GM10248 (cell line): ENCODE measurements at regions not wholly inside any gene's neighbourhood (a gene's known extent, or its start where the extent isn't known, plus 50 kb on each side); places are given as distances from the start of the nearest gene placed in this dataset.

Experiments
- CTCF ChIA-PET: fragments of 300-600 bp; sonication (Branson Sonifier 250); formaldehyde crosslinking; extraction: SDS; loops from one replicate; lab custom pipeline; 2021; ENCODE audit warnings: antibody characterized with exemption; lab: Yijun Ruan, JAX
- POLR2A ChIA-PET: fragments of 350-650 bp; sonication (Branson Sonifier 250); formaldehyde crosslinking; extraction: SDS; loops from one replicate; lab custom pipeline; 2020; ENCODE audit warnings: antibody characterized with exemption; lab: Yijun Ruan, JAX
- DNase-seq: peaks from one replicate; pipeline ENCODE4 v3.0.0; 2012; ENCODE audit errors: extremely low spot score
- CTCF ChIP-seq: IDR thresholded peaks from 2 replicates; pipeline ENCODE4 v1.5.1; 2012; ENCODE audit warnings: mild to moderate bottlenecking, low read depth; ENCODE audit errors: extremely low read depth, missing control alignments, control extremely low read depth

- DNase-seq = no peak
- ChIA-PET CTCF (no interaction called here), POLR2A (no interaction called here)
- TF ChIP-seq CTCF = no peak
Observed at GRCh38 chr6:98532004-98532403, 302.4 kb upstream of the POU3F2 start.

- CTCF ChIA-PET = no interaction called here
- POLR2A ChIA-PET = no interaction called here
- no peak for DNase-seq
- no peak for TF ChIP-seq CTCF
Observed at GRCh38 chr6:98539741-98540140, 294.6 kb upstream of the POU3F2 start.

GRCh38 chr6:98546376-98546775 lies 288.0 kb upstream of the POU3F2 start:
- CTCF ChIA-PET = no interaction called here
- POLR2A ChIA-PET = no interaction called here
- no peak for TF ChIP-seq CTCF
- no peak for DNase-seq

- ChIA-PET POLR2A (no interaction called here), CTCF (no interaction called here)
- no peak for DNase-seq
- no peak for TF ChIP-seq CTCF
Observed at GRCh38 chr6:98547151-98547550, 287.2 kb upstream of the POU3F2 start.

GRCh38 chr6:98547634-98548033 lies 286.7 kb upstream of the POU3F2 start:
- no peak for TF ChIP-seq CTCF
- CTCF ChIA-PET = no interaction called here
- POLR2A ChIA-PET = no interaction called here
- no peak for DNase-seq

GRCh38 chr6:98548301-98548700 lies 286.1 kb upstream of the POU3F2 start:
- ChIA-PET POLR2A (no interaction called here), CTCF (no interaction called here)
- no peak for TF ChIP-seq CTCF
- no peak for DNase-seq

GRCh38 chr6:98560418-98560817 lies 274.0 kb upstream of the POU3F2 start:
- CTCF ChIA-PET = interaction anchor here (1.6 kb wide), 1 partner anchor 11 kb away, joined by 5 read pairs; no protein-coding TSS in a partner anchor
- POLR2A ChIA-PET = no interaction called here

More at GRCh38 chr6:98560418-98560817, 274.0 kb upstream of the POU3F2 start:
- no peak for TF ChIP-seq CTCF
- DNase-seq = no peak
